HCT116 (cell line): ENCODE measurements at regions not wholly inside any gene's neighbourhood (a gene's known extent, or its start where the extent isn't known, plus 50 kb on each side); places are given as distances from the start of the nearest gene placed in this dataset.

Experiments
- ATAC-seq: fragments of 200-7000 bp; cut with Tn5 transposase; 2 replicates; pipeline ENCODE4 v1.9.1; 2020; ENCODE audit warnings: mild to moderate bottlenecking, moderate library complexity
- BruUV-seq: library from RNA; stranded (reverse); fragments of 400-500 nt; replicated peaks from 2 replicates; lab custom pipeline; 2021; lab: Mats Ljungman, UMichigan
- CTCF ChIA-PET: fragments of 300-600 bp; sonication (Branson Sonifier 250); formaldehyde crosslinking; loops from one replicate; lab custom pipeline; 2021; ENCODE audit warnings: antibody characterized with exemption; lab: Charles Lee
- POLR2A ChIA-PET: fragments of 300-600, 350-600 bp; sonication (Branson Sonifier 250); formaldehyde crosslinking; loops from one replicate; lab custom pipeline; 2021; ENCODE audit warnings: antibody characterized with exemption; lab: Charles Lee
- RAD21 ChIA-PET, 2 experiments: fragments of 300-600 bp; sonication (Branson Sonifier 250); formaldehyde crosslinking; loops; one replicate each; lab custom pipeline; 2023; ENCODE audit warnings: low total read pairs in 2 of 2; ENCODE audit not compliant: uncharacterized antibody in 2 of 2, unreplicated experiment in 2 of 2, low non-redundant PET in 1 of 2; lab: Charles Lee
- DNase-seq: peaks from one replicate; pipeline ENCODE4 v3.0.0-alpha.2; 2010; ENCODE audit warnings: low read depth, low spot score
- H2AFZ ChIP-seq: fragments of 200-600 bp; shearing (Covaris generic), sonication (generic); 2 replicates; pipeline ENCODE4 v1.6.1; 2017; ENCODE audit warnings: low read depth, mixed run types, mixed read lengths, antibody characterized with exemption, low read length; ENCODE audit not compliant: poor library complexity, severe bottlenecking
- H3K27ac ChIP-seq: 2 replicates; pipeline ENCODE4 v1.5.1; 2012; ENCODE audit warnings: low read depth, low read length
- H3K27me3 ChIP-seq: fragments of 200-600 bp; sonication (generic); 2 replicates; pipeline ENCODE4 v1.6.1; 2016; ENCODE audit warnings: mixed run types, low read length, mixed read lengths; ENCODE audit not compliant: insufficient read depth
- H3K36me3 ChIP-seq, 2 experiments: fragments of 200-500 bp in 1 of 2; fragments of 200-600 bp in 1 of 2; sonication (Bioruptor generic) in 1 of 2; sonication (generic) in 1 of 2; 2 replicates each; pipeline versions ENCODE4 v1.5.1 to v1.6.1; 2014 to 2016; ENCODE audit warnings: low read length in 2 of 2, inconsistent platforms in 1 of 2, mixed read lengths in 1 of 2, mixed run types in 1 of 2; ENCODE audit not compliant: insufficient read depth in 2 of 2, control insufficient read depth in 1 of 2
- H3K4me1 ChIP-seq, 2 experiments: fragments of 200-600 bp in 1 of 2; sonication (generic) in 1 of 2; 2 replicates each; pipeline versions ENCODE4 v1.5.1 to v1.6.1; 2012 to 2017; ENCODE audit warnings: low read length in 2 of 2, inconsistent platforms in 1 of 2, mild to moderate bottlenecking in 1 of 2, mixed read lengths in 1 of 2, mixed run types in 1 of 2, moderate library complexity in 1 of 2; ENCODE audit not compliant: insufficient read depth in 2 of 2, control insufficient read depth in 1 of 2
- H3K4me2 ChIP-seq: fragments of 200-600 bp; sonication (generic); 2 replicates; pipeline ENCODE4 v1.6.1; 2017; ENCODE audit warnings: mixed run types, low read length, mixed read lengths
- H3K4me3 ChIP-seq, 2 experiments: fragments of 200-600 bp in 1 of 2; sonication (generic) in 1 of 2; replicated peaks in 1 of 2; 2 replicates each; pipeline ENCODE4 v1.5.1; 2011 to 2016; ENCODE audit warnings: low read length in 2 of 2, control low read depth in 1 of 2, low read depth in 1 of 2, mild to moderate bottlenecking in 1 of 2, mixed read lengths in 1 of 2, mixed run types in 1 of 2
- H3K79me2 ChIP-seq: fragments of 200-600 bp; sonication (generic); 2 replicates; pipeline ENCODE4 v1.6.1; 2017; ENCODE audit warnings: mild to moderate bottlenecking, mixed run types, low read length, moderate library complexity, mixed read lengths; ENCODE audit not compliant: insufficient read depth
- H3K9ac ChIP-seq: fragments of 200-600 bp; sonication (generic); 2 replicates; pipeline ENCODE4 v1.6.1; 2016; ENCODE audit warnings: low read length, mixed read lengths
- H3K9me2 ChIP-seq: fragments of 200-600 bp; sonication (generic), shearing (Covaris generic); 2 replicates; pipeline ENCODE4 v1.6.1; 2017; ENCODE audit warnings: mixed run types, mild to moderate bottlenecking, moderate library complexity; ENCODE audit not compliant: insufficient read depth
- H3K9me3 ChIP-seq, 2 experiments: fragments of 200-500 bp in 1 of 2; fragments of 200-600 bp in 1 of 2; sonication (Bioruptor generic) in 1 of 2; sonication (generic) in 1 of 2; 2 replicates each; pipeline ENCODE4 v1.6.1; 2014 to 2017; ENCODE audit warnings: low read length in 2 of 2, mixed read lengths in 2 of 2, inconsistent platforms in 1 of 2, low read depth in 1 of 2, mild to moderate bottlenecking in 1 of 2, mixed run types in 1 of 2, moderate library complexity in 1 of 2; ENCODE audit not compliant: control insufficient read depth in 1 of 2, insufficient read depth in 1 of 2
- H4K20me1 ChIP-seq: fragments of 200-600 bp; sonication (generic), shearing (Covaris generic); 2 replicates; pipeline ENCODE4 v1.6.1; 2017; ENCODE audit warnings: mixed run types, mild to moderate bottlenecking, moderate library complexity; ENCODE audit not compliant: insufficient read depth
- CEBPB ChIP-seq: IDR thresholded peaks from 2 replicates; pipeline ENCODE4 v1.6.1; 2012; ENCODE audit warnings: low read depth
- CTCF ChIP-seq, 3 experiments: fragments of 200-600 bp in 1 of 3; sonication (generic) in 1 of 3; IDR thresholded peaks in 2 of 3; conservative IDR thresholded peaks in 1 of 3; 2 replicates each; pipeline ENCODE4 v1.5.1; 2012 to 2017; ENCODE audit warnings: low read depth in 2 of 3, low read length in 2 of 3, antibody characterized with exemption in 1 of 3, borderline replicate concordance in 1 of 3, control low read depth in 1 of 3, mild to moderate bottlenecking in 1 of 3, mixed read lengths in 1 of 3, mixed run types in 1 of 3, moderate library complexity in 1 of 3; ENCODE audit not compliant: insufficient read depth in 1 of 3
- EZH2 ChIP-seq: fragments of 200-600 bp; sonication (generic); IDR thresholded peaks from 2 replicates; pipeline ENCODE4 v1.6.1; 2017; ENCODE audit warnings: antibody characterized with exemption, mixed run types
- EZH2phosphoT487 ChIP-seq: fragments of 200-600 bp; IDR thresholded peaks from 2 replicates; pipeline ENCODE4 v1.6.1; 2018; ENCODE audit warnings: antibody characterized with exemption, borderline replicate concordance
- JUND ChIP-seq: IDR thresholded peaks from 2 replicates; pipeline ENCODE4 v1.6.1; 2012
- MAX ChIP-seq: IDR thresholded peaks from 2 replicates; pipeline ENCODE4 v1.6.1; 2012
- POLR2AphosphoS5 ChIP-seq: IDR thresholded peaks from 2 replicates; pipeline ENCODE4 v1.6.1; 2011; ENCODE audit warnings: mild to moderate bottlenecking, low read depth, low read length, moderate library complexity
- RAD21 ChIP-seq: IDR thresholded peaks from 2 replicates; pipeline ENCODE4 v1.6.1; 2012; ENCODE audit warnings: low read depth, mild to moderate bottlenecking
- REST ChIP-seq: IDR thresholded peaks from 2 replicates; pipeline ENCODE4 v1.6.1; 2012; ENCODE audit warnings: low read depth
- SP1 ChIP-seq: IDR thresholded peaks from 2 replicates; pipeline ENCODE4 v1.6.1; 2012; ENCODE audit warnings: low read depth
- YY1 ChIP-seq: IDR thresholded peaks from 2 replicates; pipeline ENCODE4 v1.6.1; 2011; ENCODE audit warnings: low read length, low read depth, moderate library complexity, mild to moderate bottlenecking; ENCODE audit not compliant: insufficient replicate concordance; ENCODE audit errors: extremely low read depth
- ZBTB33 ChIP-seq: IDR thresholded peaks from 2 replicates; pipeline ENCODE4 v1.6.1; 2011; ENCODE audit warnings: mild to moderate bottlenecking, low read length, moderate library complexity; ENCODE audit not compliant: insufficient replicate concordance; ENCODE audit errors: extremely low read depth
- ZFX ChIP-seq: fragments of 450-650 bp; IDR thresholded peaks from 2 replicates; pipeline ENCODE4 v1.6.1; 2017
- ZNF274 ChIP-seq: fragments of 200-500 bp; sonication (Bioruptor generic); IDR thresholded peaks from 2 replicates; pipeline ENCODE4 v1.6.1; 2014; ENCODE audit warnings: mild to moderate bottlenecking, low read depth, low read length, inconsistent platforms
- intact Hi-C: fragments of 100-400 bp; cut with micrococcal nuclease; formaldehyde crosslinking; loops from 2 replicates; pipeline ENCODE4 v1.10.0; 2022

- TF ChIP-seq JUND (no peak), CTCF (IDR thresholded peaks at IDR 0.05 in 2 of 3, conservative IDR thresholded peaks at IDR 0.05 in 1 of 3; ENCODE audit: borderline replicate concordance in 1 of 3, insufficient read depth in 1 of 3, low read depth in 2 of 3, low read length in 2 of 3) (no peak), ZBTB33 (no peak), POLR2AphosphoS5 (no peak), ZFX (no peak), SP1 (no peak), RAD21 (no peak), EZH2phosphoT487 (no peak), MAX (no peak), EZH2 (no peak), CEBPB (no peak), REST (no peak), YY1 (no peak), ZNF274 (no peak)
- Histone ChIP-seq H3K4me1 (no peaks in the 10 kb centered on the region; a peak in 1 of 4 replicates), H3K27me3 (no peaks in the 10 kb centered on the region), H3K9me2 (no peaks in the 10 kb centered on the region), H3K79me2 (no peaks in the 10 kb centered on the region), H2AFZ (no peak overlapping the region), H3K9me3 (peaks cover 0 to 5% of the 10 kb centered on the region in 2 experiments; a peak in 1 of 4 replicates), H3K4me3 (no peak overlapping the region), H4K20me1 (no peaks in the 10 kb centered on the region), H3K36me3 (no peaks in the 10 kb centered on the region), H3K9ac (no peak overlapping the region), H3K4me2 (no peak overlapping the region), H3K27ac (no peak overlapping the region)
- ChIA-PET POLR2A (no interaction called here), CTCF (no interaction called here), RAD21 (no interaction called here)
- ATAC-seq (no peak), DNase-seq (no peak)
- BruUV-seq: no TSS peak
- intact Hi-C loops: no loop called here
Observed at GRCh38 chr5:56612353-56612752, 203.0 kb upstream of the MAP3K1 start.
